Esophagus (tissue), 2 donors: ENCODE measurements at regions not wholly inside any gene's neighbourhood (a gene's known extent, or its start where the extent isn't known, plus 50 kb on each side); places are given as distances from the start of the nearest gene placed in this dataset.

Experiments used
- H3K27ac ChIP-seq, 2 donors: one replicate each; pipeline ENCODE4 v1.5.1; 2013; ENCODE audit warnings: low read depth in 2 of 2, mild to moderate bottlenecking in 2 of 2, inconsistent platforms in 1 of 2, low read length in 1 of 2, moderate library complexity in 1 of 2
- H3K27me3 ChIP-seq, 2 donors: one replicate each; pipeline ENCODE4 v1.6.1; 2013; ENCODE audit warnings: low read length in 2 of 2, control low read depth in 1 of 2, mild to moderate bottlenecking in 1 of 2; ENCODE audit not compliant: insufficient read depth in 2 of 2, control insufficient read depth in 1 of 2
- H3K36me3 ChIP-seq, 2 donors: one replicate each; pipeline ENCODE4 v1.6.1; 2013; ENCODE audit warnings: low read length in 1 of 2; ENCODE audit not compliant: control insufficient read depth in 2 of 2, insufficient read depth in 2 of 2
- H3K4me1 ChIP-seq, 2 donors: one replicate each; pipeline ENCODE4 v1.6.1; 2013; ENCODE audit warnings: low read length in 1 of 2; ENCODE audit not compliant: control insufficient read depth in 2 of 2, insufficient read depth in 2 of 2
- H3K4me3 ChIP-seq, 2 donors: one replicate each; pipeline ENCODE4 v1.5.1; 2013; ENCODE audit warnings: low read length in 2 of 2, mild to moderate bottlenecking in 2 of 2, low read depth in 1 of 2, moderate library complexity in 1 of 2
- H3K9me3 ChIP-seq, 2 donors: one replicate each; pipeline ENCODE4 v1.6.1; 2013; ENCODE audit warnings: mild to moderate bottlenecking in 2 of 2, low read depth in 1 of 2, low read length in 1 of 2, moderate library complexity in 1 of 2; ENCODE audit not compliant: control insufficient read depth in 2 of 2, insufficient read depth in 1 of 2
- WGBS, 2 donors: extraction: QIAGEN DNeasy Blood & Tissue Kit; methylation state at CpG; one replicate each; pipeline ENCODE4 v1.1.7; 2013; 5-methylcytosine and 5-hydroxymethylcytosine counted together
- donor health status: healthy with polysubstance abuse.
- donor health status: Bipolar disorder and iron deficiency.

GRCh38 chr14:97377550-97377949 is 580.4 kb downstream of the VRK1 start:
- Histone ChIP-seq H3K9me3 (no peaks in the 10 kb centered on the region), H3K36me3 (no peaks in the 10 kb centered on the region), H3K27ac (no peak overlapping the region), H3K4me1 (peaks cover 0 to 2% of the 10 kb centered on the region in 2 donors), H3K27me3 (no peaks in the 10 kb centered on the region), H3K4me3 (no peak overlapping the region)
- WGBS, 2 donors = 53 to 55% methylated on average over 5 of the region's 5 CpGs

GRCh38 chr14:97379091-97379531 is 581.9 kb downstream of the VRK1 start:
- H3K4me3 ChIP-seq = no peak overlapping the region
- WGBS, 2 donors = 60 to 63% methylated on average over 7 of the region's 7 CpGs
- no peaks in the 10 kb centered on the region for H3K36me3 ChIP-seq
- H3K4me1 ChIP-seq = peaks cover 0 to 2% of the 10 kb centered on the region in 2 donors
- no peaks in the 10 kb centered on the region for H3K9me3 ChIP-seq
- H3K27ac ChIP-seq = no peak overlapping the region
- H3K27me3 ChIP-seq = no peaks in the 10 kb centered on the region

- H3K27me3 ChIP-seq = no peaks in the 10 kb centered on the region
- H3K36me3 ChIP-seq = no peaks in the 10 kb centered on the region
- no peak overlapping the region for H3K4me3 ChIP-seq
- 57 to 73% methylated on average over 7 of the region's 7 CpGs for WGBS, 2 donors
- peaks cover 0 to 2% of the 10 kb centered on the region in 2 donors for H3K4me1 ChIP-seq
- no peaks in the 10 kb centered on the region for H3K9me3 ChIP-seq
- no peak overlapping the region for H3K27ac ChIP-seq
Observed at GRCh38 chr14:97380539-97380941, 583.4 kb downstream of the VRK1 start.

DNA sequence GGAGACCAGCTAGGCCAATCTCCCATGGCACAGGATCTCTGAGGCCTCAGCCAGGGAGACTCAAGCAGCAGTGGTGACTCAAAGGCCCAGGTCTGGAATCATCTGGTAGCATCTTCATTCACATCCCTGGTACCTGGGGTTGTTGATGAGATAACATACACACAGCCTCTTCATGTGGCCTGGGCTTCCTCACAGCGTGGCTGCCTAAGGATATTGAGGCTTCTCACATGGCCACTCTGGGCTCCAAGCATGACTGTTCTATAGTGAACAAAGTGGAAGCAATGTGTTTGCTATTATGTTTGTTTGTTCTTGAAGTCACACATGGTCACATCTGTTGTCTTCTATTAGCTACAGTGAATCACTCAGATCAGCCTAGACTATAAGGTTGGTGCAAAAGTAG is 584.1 kb downstream of the VRK1 start:
- 61 to 85% methylated on average over 1 of the region's 1 CpG for WGBS, 2 donors
- H3K4me1 ChIP-seq = peaks cover 0 to 2% of the 10 kb centered on the region in 2 donors
- H3K27me3 ChIP-seq = no peaks in the 10 kb centered on the region
- H3K36me3 ChIP-seq = no peaks in the 10 kb centered on the region
- H3K27ac ChIP-seq = no peak overlapping the region
- H3K4me3 ChIP-seq = no peak overlapping the region
- H3K9me3 ChIP-seq = no peaks in the 10 kb centered on the region

- Histone ChIP-seq H3K27ac (no peak overlapping the region), H3K36me3 (no peaks in the 10 kb centered on the region), H3K4me3 (no peak overlapping the region), H3K9me3 (no peaks in the 10 kb centered on the region), H3K4me1 (peaks cover 0 to 2% of the 10 kb centered on the region in 2 donors), H3K27me3 (peaks cover 0 to 4% of the 10 kb centered on the region in 2 donors)
- 53 to 61% methylated on average over 5 of the region's 5 CpGs for WGBS, 2 donors
Observed at GRCh38 chr14:97382616-97383226, 585.5 kb downstream of the VRK1 start.

- no peaks in the 10 kb centered on the region for H3K36me3 ChIP-seq
- no peak overlapping the region for H3K4me3 ChIP-seq
- 91 to 92% methylated on average over 3 of the region's 3 CpGs for WGBS, 2 donors
- no peaks in the 10 kb centered on the region for H3K9me3 ChIP-seq
- H3K27me3 ChIP-seq = peaks cover 0 to 4% of the 10 kb centered on the region in 2 donors
- no peaks in the 10 kb centered on the region for H3K4me1 ChIP-seq
- H3K27ac ChIP-seq = no peak overlapping the region
Observed at GRCh38 chr14:97385727-97386126, 588.5 kb downstream of the VRK1 start.

- Histone ChIP-seq H3K9me3 (no peaks in the 10 kb centered on the region), H3K27me3 (peaks cover 0 to 4% of the 10 kb centered on the region in 2 donors), H3K27ac (no peak overlapping the region), H3K36me3 (no peaks in the 10 kb centered on the region), H3K4me1 (no peaks in the 10 kb centered on the region), H3K4me3 (no peak overlapping the region)
- 37 to 44% methylated on average over 9 of the region's 9 CpGs for WGBS, 2 donors
Observed at GRCh38 chr14:97387252-97387874, 590.2 kb downstream of the VRK1 start.

DNA sequence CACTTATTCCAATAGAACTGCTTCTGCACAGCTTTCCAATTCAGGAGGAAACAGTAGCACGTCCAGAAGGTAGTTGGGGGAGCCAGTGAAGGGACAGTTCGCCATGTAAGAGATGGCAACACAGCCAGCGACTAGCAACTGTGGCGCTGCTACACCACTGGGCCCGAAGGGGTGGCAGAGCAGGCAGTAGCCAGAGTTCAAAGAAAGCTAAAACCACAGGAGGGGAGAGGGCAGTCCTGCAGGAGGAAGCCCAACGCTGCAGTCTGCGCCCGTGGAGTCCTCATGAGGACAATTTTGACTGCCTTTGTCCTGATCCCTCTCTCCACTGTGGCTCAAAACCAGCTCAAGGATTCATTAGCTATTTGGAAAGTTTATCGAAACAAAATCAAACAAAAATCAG is 591.2 kb downstream of the VRK1 start:
- peaks cover 0 to 4% of the 10 kb centered on the region in 2 donors for H3K27me3 ChIP-seq
- no peaks in the 10 kb centered on the region for H3K4me1 ChIP-seq
- H3K9me3 ChIP-seq = no peaks in the 10 kb centered on the region
- no peak overlapping the region for H3K4me3 ChIP-seq
- WGBS, 2 donors = 51 to 61% methylated on average over 9 of the region's 9 CpGs
- H3K27ac ChIP-seq = no peak overlapping the region
- H3K36me3 ChIP-seq = no peaks in the 10 kb centered on the region

DNA sequence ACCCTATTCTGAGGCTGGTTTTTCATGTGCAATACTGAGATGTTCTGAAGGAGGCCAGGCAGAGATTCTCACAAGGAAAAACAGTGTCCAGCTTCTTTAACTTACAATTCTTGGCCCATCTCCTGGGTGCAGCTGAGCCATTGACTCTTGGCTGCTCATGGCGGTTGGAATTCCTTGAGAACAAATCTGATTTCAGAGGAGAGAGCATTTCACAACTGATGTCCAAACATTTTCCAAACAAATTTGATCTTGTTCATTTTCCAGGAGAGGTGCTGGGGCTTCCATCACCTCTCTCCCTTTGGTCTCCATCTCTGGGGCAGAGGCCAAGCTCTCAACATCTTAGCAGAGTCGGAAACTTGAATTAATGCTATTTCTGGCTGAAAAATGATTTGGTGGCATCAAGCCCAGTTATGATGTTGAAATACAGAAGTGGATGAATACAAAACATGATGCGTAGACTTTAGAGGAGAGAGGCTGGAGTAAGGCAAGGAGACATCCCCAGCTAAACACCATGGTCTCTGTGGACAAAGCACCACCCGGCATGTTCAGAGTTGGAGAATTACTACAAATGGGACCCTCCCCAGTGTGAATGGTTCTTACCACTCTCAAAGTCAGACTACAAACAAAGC is 593.0 kb downstream of the VRK1 start:
- H3K27me3 ChIP-seq = peaks cover 0 to 4% of the 10 kb centered on the region in 2 donors
- H3K9me3 ChIP-seq = no peaks in the 10 kb centered on the region
- no peaks in the 10 kb centered on the region for H3K36me3 ChIP-seq
- no peak overlapping the region for H3K27ac ChIP-seq
- H3K4me3 ChIP-seq = no peak overlapping the region
- WGBS, 2 donors = 67 to 72% methylated on average over 4 of the region's 4 CpGs
- H3K4me1 ChIP-seq = no peaks in the 10 kb centered on the region
